H9 (cell line): ENCODE measurements at regions not wholly inside any gene's neighbourhood (a gene's known extent, or its start where the extent isn't known, plus 50 kb on each side); places are given as distances from the start of the nearest gene placed in this dataset.

ENCODE experiments used
- DNase-seq: peaks from one replicate; pipeline ENCODE4 v3.0.0-alpha.2; 2017
- H2AFZ ChIP-seq: one replicate; pipeline ENCODE4 v1.6.1; 2013; ENCODE audit warnings: mild to moderate bottlenecking, low read length, control low read depth, moderate library complexity
- H2AK5ac ChIP-seq: 2 replicates; pipeline ENCODE4 v1.6.1; 2013; ENCODE audit warnings: low read length, control low read depth, mixed read lengths; ENCODE audit not compliant: insufficient read length
- H2BK120ac ChIP-seq: one replicate; pipeline ENCODE4 v1.6.1; 2013; ENCODE audit warnings: low read depth, mild to moderate bottlenecking, low read length, control low read depth, inconsistent platforms; ENCODE audit not compliant: poor library complexity, severe bottlenecking
- H2BK12ac ChIP-seq: 2 replicates; pipeline ENCODE4 v1.6.1; 2013; ENCODE audit warnings: low read length, control low read depth, mixed read lengths, low read depth; ENCODE audit not compliant: insufficient read length
- H2BK15ac ChIP-seq: 2 replicates; pipeline ENCODE4 v1.6.1; 2013; ENCODE audit warnings: low read depth, low read length, control low read depth
- H2BK20ac ChIP-seq: one replicate; pipeline ENCODE4 v1.6.1; 2013; ENCODE audit warnings: low read depth, mild to moderate bottlenecking, low read length, control low read depth, inconsistent platforms; ENCODE audit not compliant: poor library complexity, severe bottlenecking
- H2BK5ac ChIP-seq: 2 replicates; pipeline ENCODE4 v1.6.1; 2013; ENCODE audit warnings: low read length, control low read depth, mixed read lengths; ENCODE audit not compliant: insufficient read length
- H3K14ac ChIP-seq: 2 replicates; pipeline ENCODE4 v1.6.1; 2013; ENCODE audit warnings: low read length, control low read depth; ENCODE audit not compliant: insufficient read depth
- H3K18ac ChIP-seq: 2 replicates; pipeline ENCODE4 v1.6.1; 2013; ENCODE audit warnings: low read depth, mild to moderate bottlenecking, mixed read lengths, low read length, control low read depth; ENCODE audit not compliant: insufficient read length
- H3K23ac ChIP-seq: 2 replicates; pipeline ENCODE4 v1.6.1; 2013; ENCODE audit warnings: low read length, control low read depth, mixed read lengths, low read depth; ENCODE audit not compliant: insufficient read length
- H3K23me2 ChIP-seq: 2 replicates; pipeline ENCODE4 v1.6.1; 2013; ENCODE audit warnings: low read depth, mild to moderate bottlenecking, mixed read lengths, low read length, control low read depth; ENCODE audit not compliant: insufficient read length, poor library complexity, severe bottlenecking
- H3K27ac ChIP-seq: 2 replicates; pipeline ENCODE4 v1.5.1; 2013; ENCODE audit warnings: low read length, control low read depth, mixed read lengths, low read depth; ENCODE audit not compliant: insufficient read length
- H3K27me3 ChIP-seq: 2 replicates; pipeline ENCODE4 v1.6.1; 2013; ENCODE audit warnings: low read length, control low read depth, inconsistent platforms; ENCODE audit not compliant: insufficient read depth
- H3K4ac ChIP-seq: 2 replicates; pipeline ENCODE4 v1.6.1; 2013; ENCODE audit warnings: low read depth, mild to moderate bottlenecking, control low read depth, inconsistent platforms, low read length, moderate library complexity
- H3K4me1 ChIP-seq: 2 replicates; pipeline ENCODE4 v1.6.1; 2013; ENCODE audit warnings: low read length, control low read depth, inconsistent platforms; ENCODE audit not compliant: insufficient read depth
- H3K4me2 ChIP-seq: 2 replicates; pipeline ENCODE4 v1.6.1; 2013; ENCODE audit warnings: low read length, control low read depth, mixed read lengths; ENCODE audit not compliant: insufficient read length, insufficient read depth
- H3K56ac ChIP-seq: 2 replicates; pipeline ENCODE4 v1.6.1; 2013; ENCODE audit warnings: low read depth, mild to moderate bottlenecking, mixed read lengths, low read length, control low read depth; ENCODE audit not compliant: insufficient read length
- H3K79me1 ChIP-seq: 2 replicates; pipeline ENCODE4 v1.6.1; 2013; ENCODE audit warnings: low read depth, mild to moderate bottlenecking, moderate library complexity, low read length, control low read depth, inconsistent platforms; ENCODE audit not compliant: insufficient read depth, poor library complexity, severe bottlenecking
- H3K79me2 ChIP-seq: 2 replicates; pipeline ENCODE4 v1.6.1; 2013; ENCODE audit warnings: low read length, control low read depth, inconsistent platforms; ENCODE audit not compliant: insufficient read depth
- H3K9ac ChIP-seq: 2 replicates; pipeline ENCODE4 v1.6.1; 2013; ENCODE audit warnings: low read length, control low read depth, mixed read lengths; ENCODE audit not compliant: insufficient read length; ENCODE audit errors: extremely low read depth
- H3K9me3 ChIP-seq: one replicate; pipeline ENCODE4 v1.6.1; 2013; ENCODE audit warnings: low read depth, low read length, inconsistent platforms; ENCODE audit not compliant: control insufficient read depth
- H3T11ph ChIP-seq: one replicate; pipeline ENCODE4 v1.6.1; 2013; ENCODE audit warnings: mild to moderate bottlenecking, low read length, control low read depth, inconsistent platforms
- H4K20me1 ChIP-seq: one replicate; pipeline ENCODE4 v1.6.1; 2013; ENCODE audit not compliant: control insufficient read depth, insufficient read length, insufficient read depth
- H4K5ac ChIP-seq: 2 replicates; pipeline ENCODE4 v1.6.1; 2013; ENCODE audit warnings: low read depth, mild to moderate bottlenecking, mixed read lengths, low read length, control low read depth; ENCODE audit not compliant: insufficient read length
- H4K8ac ChIP-seq: replicated peaks from 2 replicates; pipeline ENCODE4 v1.6.1; 2013; ENCODE audit warnings: low read length, control low read depth, mixed read lengths, low read depth; ENCODE audit not compliant: insufficient read length
- H4K91ac ChIP-seq: 2 replicates; pipeline ENCODE4 v1.6.1; 2013; ENCODE audit warnings: low read depth, mild to moderate bottlenecking, moderate library complexity, mixed read lengths, low read length, control low read depth; ENCODE audit not compliant: insufficient read length
- H3K27ac Mint-ChIP-seq, 3 experiments: 2 replicates in 2 of 3; 3 replicates in 1 of 3; pipeline ENCODE4 v1.8.0; 2020 to 2021; ENCODE audit warnings: mixed read lengths in 3 of 3, mild to moderate bottlenecking in 1 of 3, moderate library complexity in 1 of 3
- H3K27me3 Mint-ChIP-seq: 2 replicates; pipeline ENCODE4 v1.8.0; 2021; ENCODE audit warnings: low read depth, mild to moderate bottlenecking, moderate library complexity, mixed read lengths
- H3K36me3 Mint-ChIP-seq, 3 experiments: 2 replicates in 2 of 3; 3 replicates in 1 of 3; pipeline ENCODE4 v1.8.0; 2020 to 2021; ENCODE audit warnings: low read depth in 3 of 3, mixed read lengths in 3 of 3; ENCODE audit not compliant: insufficient read depth in 1 of 3
- H3K4me1 Mint-ChIP-seq, 2 experiments: 2 replicates each; pipeline ENCODE4 v1.8.0; 2020; ENCODE audit warnings: mixed read lengths in 2 of 2
- H3K4me3 Mint-ChIP-seq, 2 experiments: 2 replicates in 1 of 2; 3 replicates in 1 of 2; pipeline ENCODE4 v1.8.0; 2020 to 2021; ENCODE audit warnings: mild to moderate bottlenecking in 2 of 2, mixed read lengths in 2 of 2, moderate library complexity in 1 of 2
- H3K9me3 Mint-ChIP-seq, 2 experiments: 2 replicates in 1 of 2; 3 replicates in 1 of 2; pipeline ENCODE4 v1.8.0; 2020; ENCODE audit warnings: mild to moderate bottlenecking in 2 of 2, mixed read lengths in 2 of 2, moderate library complexity in 1 of 2
- WGBS: extraction: QIAGEN DNeasy Blood & Tissue Kit; methylation state at CpG from one replicate; pipeline ENCODE4 v1.1.7; 2013; ENCODE audit warnings: missing lambda C conversion rate, low lambda C conversion rate, mixed read lengths; ENCODE audit not compliant: insufficient read length; ENCODE audit errors: extremely low coverage; 5-methylcytosine and 5-hydroxymethylcytosine counted together
- TF ChIP-seq, protein P1 (sequence below): fragments of 200-600 bp; sonication (generic); conservative IDR thresholded peaks from 3 replicates; pipeline ENCODE4 v1.8.0; 2021; ENCODE audit warnings: antibody characterized with exemption, mild to moderate bottlenecking

DNA sequence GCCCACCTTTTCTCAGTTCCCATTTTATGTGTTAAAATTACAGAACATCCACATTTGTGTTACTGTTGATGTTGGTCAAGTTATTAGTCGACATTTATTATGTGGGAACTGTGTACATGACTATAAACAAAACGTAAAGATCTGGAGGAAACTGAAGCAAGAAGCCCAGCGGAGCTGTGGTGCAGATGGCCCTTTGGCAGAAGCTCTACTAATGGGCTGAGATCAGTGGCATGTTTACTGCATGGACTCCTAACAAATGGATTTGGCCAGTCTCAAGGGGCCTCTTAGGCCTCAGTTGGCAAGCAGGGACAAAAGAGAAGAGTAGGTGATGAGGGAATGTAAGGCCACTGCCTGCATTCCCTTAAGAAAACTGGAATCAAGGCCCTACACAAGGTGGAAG, 282.1 kb upstream of the TCF21 start:
- Histone ChIP-seq H4K91ac (no peak overlapping the region), H2BK120ac (no peak overlapping the region), H3K79me1 (no peaks in the 10 kb centered on the region), H3K27me3 (no peaks in the 10 kb centered on the region), H4K5ac (no peak overlapping the region), H4K8ac (no peak overlapping the region), H2BK12ac (no peak overlapping the region), H3K9ac (no peak overlapping the region), H3K4me1 (peaks cover 4% of the 10 kb centered on the region; the same call in 1 of the 2 replicates), H3K56ac (no peak overlapping the region), H3K27ac (no peak overlapping the region), H3K18ac (no peak overlapping the region), H2BK5ac (no peak overlapping the region), H3T11ph (no peak overlapping the region), H3K4ac (no peak overlapping the region), H3K23ac (no peak overlapping the region), H3K79me2 (no peaks in the 10 kb centered on the region), H3K9me3 (no peaks in the 10 kb centered on the region), H3K23me2 (no peaks in the 10 kb centered on the region), H4K20me1 (no peaks in the 10 kb centered on the region), H2AK5ac (no peak overlapping the region), H2BK15ac (no peak overlapping the region), H3K14ac (no peak overlapping the region), H2BK20ac (no peak overlapping the region), H2AFZ (no peak overlapping the region), H3K4me2 (no peak overlapping the region)
- WGBS = no CpG with 5 or more reads among the region's 3 CpGs
- Mint-ChIP-seq H3K9me3 (peaks cover 0 to 2% of the 10 kb centered on the region in 2 experiments; a peak in 1 of 5 replicates), H3K4me3 (no peak overlapping the region), H3K27ac (no peak overlapping the region), H3K36me3 (no peaks in the 10 kb centered on the region), H3K4me1 (peaks cover 0 to 3% of the 10 kb centered on the region in 2 experiments; a peak in 1 of 4 replicates), H3K27me3 (no peaks in the 10 kb centered on the region)
- TF ChIP-seq, protein P1, sequence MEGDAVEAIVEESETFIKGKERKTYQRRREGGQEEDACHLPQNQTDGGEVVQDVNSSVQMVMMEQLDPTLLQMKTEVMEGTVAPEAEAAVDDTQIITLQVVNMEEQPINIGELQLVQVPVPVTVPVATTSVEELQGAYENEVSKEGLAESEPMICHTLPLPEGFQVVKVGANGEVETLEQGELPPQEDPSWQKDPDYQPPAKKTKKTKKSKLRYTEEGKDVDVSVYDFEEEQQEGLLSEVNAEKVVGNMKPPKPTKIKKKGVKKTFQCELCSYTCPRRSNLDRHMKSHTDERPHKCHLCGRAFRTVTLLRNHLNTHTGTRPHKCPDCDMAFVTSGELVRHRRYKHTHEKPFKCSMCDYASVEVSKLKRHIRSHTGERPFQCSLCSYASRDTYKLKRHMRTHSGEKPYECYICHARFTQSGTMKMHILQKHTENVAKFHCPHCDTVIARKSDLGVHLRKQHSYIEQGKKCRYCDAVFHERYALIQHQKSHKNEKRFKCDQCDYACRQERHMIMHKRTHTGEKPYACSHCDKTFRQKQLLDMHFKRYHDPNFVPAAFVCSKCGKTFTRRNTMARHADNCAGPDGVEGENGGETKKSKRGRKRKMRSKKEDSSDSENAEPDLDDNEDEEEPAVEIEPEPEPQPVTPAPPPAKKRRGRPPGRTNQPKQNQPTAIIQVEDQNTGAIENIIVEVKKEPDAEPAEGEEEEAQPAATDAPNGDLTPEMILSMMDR = no peak
- DNase-seq = no peak
